Neuronal stem cell (in vitro differentiated cells): ENCODE measurements at regions not wholly inside any gene's neighbourhood (a gene's known extent, or its start where the extent isn't known, plus 50 kb on each side); places are given as distances from the start of the nearest gene placed in this dataset. TPM values are rescaled to one million over a fixed set of nuclear protein-coding genes. Genes with fewer than 3 reads are reported as not detected.

Experiments used
- DNase-seq: peaks from one replicate; pipeline ENCODE4 v3.0.0-alpha.2; 2013; ENCODE audit warnings: low spot score
- H2AFZ ChIP-seq: one replicate; pipeline ENCODE4 v1.6.1; 2013; ENCODE audit warnings: mild to moderate bottlenecking, low read length, inconsistent platforms
- H2AK5ac ChIP-seq: 2 replicates; pipeline ENCODE4 v1.6.1; 2013; ENCODE audit warnings: low read depth, mild to moderate bottlenecking, inconsistent platforms, low read length, moderate library complexity, mixed read lengths
- H2BK120ac ChIP-seq: 2 replicates; pipeline ENCODE4 v1.6.1; 2013; ENCODE audit warnings: low read depth, mild to moderate bottlenecking, inconsistent platforms, low read length, moderate library complexity, mixed read lengths
- H2BK12ac ChIP-seq: one replicate; pipeline ENCODE4 v1.6.1; 2013; ENCODE audit warnings: low read length, inconsistent platforms
- H2BK15ac ChIP-seq: 2 replicates; pipeline ENCODE4 v1.6.1; 2013; ENCODE audit warnings: mild to moderate bottlenecking, low read length, inconsistent platforms, mixed read lengths
- H2BK5ac ChIP-seq: one replicate; pipeline ENCODE4 v1.6.1; 2013; ENCODE audit warnings: inconsistent platforms, mild to moderate bottlenecking, low read length, moderate library complexity
- H3K14ac ChIP-seq: one replicate; pipeline ENCODE4 v1.6.1; 2013; ENCODE audit warnings: low read length, inconsistent platforms
- H3K18ac ChIP-seq: 2 replicates; pipeline ENCODE4 v1.6.1; 2013; ENCODE audit warnings: low read length, inconsistent platforms
- H3K23ac ChIP-seq: 2 replicates; pipeline ENCODE4 v1.6.1; 2013; ENCODE audit warnings: low read depth, mild to moderate bottlenecking, mixed read lengths, low read length, inconsistent platforms; ENCODE audit not compliant: poor library complexity
- H3K27ac ChIP-seq: replicated peaks from 3 replicates; pipeline ENCODE4 v1.5.1; 2013; ENCODE audit warnings: low read length, inconsistent platforms
- H3K27me3 ChIP-seq, 3 experiments: 2 replicates each; pipeline ENCODE4 v1.6.1; 2013; ENCODE audit warnings: low read length in 3 of 3, mild to moderate bottlenecking in 2 of 3, inconsistent platforms in 1 of 3, low read depth in 1 of 3, mixed read lengths in 1 of 3, moderate library complexity in 1 of 3; ENCODE audit not compliant: control insufficient read depth in 3 of 3, insufficient read depth in 3 of 3
- H3K36me3 ChIP-seq, 2 donors: replicated peaks in 1 of 2; 2 replicates each; pipeline ENCODE4 v1.6.1; 2013; ENCODE audit warnings: low read length in 2 of 2; ENCODE audit not compliant: control insufficient read depth in 2 of 2, insufficient read depth in 2 of 2
- H3K4ac ChIP-seq: 2 replicates; pipeline ENCODE4 v1.6.1; 2013; ENCODE audit warnings: inconsistent platforms, mild to moderate bottlenecking, low read length, moderate library complexity
- H3K4me1 ChIP-seq, 2 donors: 1 replicate in 1 of 2; 2 replicates in 1 of 2; pipeline ENCODE4 v1.6.1; 2013; ENCODE audit warnings: low read length in 2 of 2, low read depth in 1 of 2; ENCODE audit not compliant: control insufficient read depth in 2 of 2, insufficient read depth in 1 of 2
- H3K4me2 ChIP-seq: one replicate; pipeline ENCODE4 v1.6.1; 2013; ENCODE audit warnings: mild to moderate bottlenecking, low read length, inconsistent platforms; ENCODE audit not compliant: insufficient read depth, poor library complexity, severe bottlenecking
- H3K4me3 ChIP-seq, 2 donors: 2 replicates each; pipeline ENCODE4 v1.5.1; 2013; ENCODE audit warnings: low read length in 2 of 2, mild to moderate bottlenecking in 2 of 2, inconsistent platforms in 1 of 2, moderate library complexity in 1 of 2
- H3K79me1 ChIP-seq: one replicate; pipeline ENCODE4 v1.6.1; 2013; ENCODE audit warnings: low read depth, mild to moderate bottlenecking, inconsistent platforms, low read length, moderate library complexity
- H3K9ac ChIP-seq: one replicate; pipeline ENCODE4 v1.6.1; 2013; ENCODE audit warnings: mild to moderate bottlenecking, low read depth, low read length, inconsistent platforms; ENCODE audit not compliant: poor library complexity
- H3K9me3 ChIP-seq, 2 donors: replicated peaks in 1 of 2; 2 replicates each; pipeline versions ENCODE3 to v1.6.1; 2013; ENCODE audit warnings: low read length in 2 of 2, mild to moderate bottlenecking in 2 of 2, inconsistent platforms in 1 of 2, low read depth in 1 of 2, mixed read lengths in 1 of 2, moderate library complexity in 1 of 2; ENCODE audit not compliant: control insufficient read depth in 2 of 2, insufficient read depth in 1 of 2
- H4K8ac ChIP-seq: one replicate; pipeline ENCODE4 v1.6.1; 2013; ENCODE audit warnings: low read depth, mild to moderate bottlenecking, inconsistent platforms, low read length, moderate library complexity
- H4K91ac ChIP-seq: one replicate; pipeline ENCODE4 v1.6.1; 2013; ENCODE audit warnings: low read length, low read depth, mild to moderate bottlenecking, inconsistent platforms; ENCODE audit not compliant: poor library complexity
- WGBS, 2 donors: extraction: QIAGEN DNeasy Blood & Tissue Kit; methylation state at CpG; one replicate each; pipeline ENCODE4 v1.1.7; 2013; ENCODE audit warnings: missing lambda C conversion rate in 2 of 2, mixed read lengths in 1 of 2; ENCODE audit not compliant: insufficient read length in 2 of 2, insufficient replicate concordance in 1 of 2; ENCODE audit errors: extremely low coverage in 2 of 2; 5-methylcytosine and 5-hydroxymethylcytosine counted together
- small RNA-seq: library from polyadenylated mRNA; stranded (forward); fragments of <200 nt; extraction: miRNeasy Mini kit (QIAGEN cat#:217004); gene quantifications from one replicate; pipeline ENCODE3, GENCODE V24; 2013; ENCODE audit not compliant: insufficient read depth

DNA sequence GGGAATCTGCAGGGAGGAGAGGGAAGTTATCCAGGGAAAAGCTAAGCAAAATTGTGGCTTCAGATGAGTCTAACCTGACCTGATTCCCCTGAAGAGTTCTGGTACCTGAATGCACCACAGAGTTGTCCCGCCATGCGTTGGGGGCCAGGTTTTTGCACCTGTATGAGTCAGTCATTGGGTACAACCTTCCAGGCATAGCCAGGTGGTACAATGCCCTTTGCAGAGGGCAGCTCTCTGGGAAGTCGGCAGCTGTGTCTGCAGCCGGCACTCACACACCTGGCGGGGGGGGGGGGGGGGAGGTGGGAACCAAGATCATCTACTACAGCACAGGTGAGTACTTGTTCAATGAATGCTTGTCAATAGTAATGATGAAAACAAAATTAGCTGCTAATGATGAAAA, 52.5 kb upstream of the GTF3A start:
- no peak overlapping the region for H3K27ac ChIP-seq
- peaks cover 0 to 2% of the 10 kb centered on the region in 2 donors for H3K4me1 ChIP-seq
- H3K4me3 ChIP-seq: no peak overlapping the region
- H3K9me3 ChIP-seq: no peaks in the 10 kb centered on the region
- H2BK120ac ChIP-seq: no peak overlapping the region
- no peak for DNase-seq
- H3K36me3 ChIP-seq: no peaks in the 10 kb centered on the region
- H2AFZ ChIP-seq: no peak overlapping the region
- no peak overlapping the region for H3K4me2 ChIP-seq
- H2BK15ac ChIP-seq: no peak overlapping the region
- H3K18ac ChIP-seq: no peak overlapping the region
- no peak overlapping the region for H4K8ac ChIP-seq
- H2BK5ac ChIP-seq: no peak overlapping the region
- no peak overlapping the region for H2BK12ac ChIP-seq
- no peak overlapping the region for H3K4ac ChIP-seq
- H4K91ac ChIP-seq: no peak overlapping the region
- H3K23ac ChIP-seq: no peak overlapping the region
- no peak overlapping the region for H3K14ac ChIP-seq
- WGBS, 2 donors: no CpG with 5 or more reads among the region's 5 CpGs
- H3K9ac ChIP-seq: no peak overlapping the region
- H2AK5ac ChIP-seq: no peak overlapping the region
- peaks cover 0 to 48% (median 2%) of the 10 kb centered on the region in 3 experiments for H3K27me3 ChIP-seq
- no peaks in the 10 kb centered on the region for H3K79me1 ChIP-seq

DNA sequence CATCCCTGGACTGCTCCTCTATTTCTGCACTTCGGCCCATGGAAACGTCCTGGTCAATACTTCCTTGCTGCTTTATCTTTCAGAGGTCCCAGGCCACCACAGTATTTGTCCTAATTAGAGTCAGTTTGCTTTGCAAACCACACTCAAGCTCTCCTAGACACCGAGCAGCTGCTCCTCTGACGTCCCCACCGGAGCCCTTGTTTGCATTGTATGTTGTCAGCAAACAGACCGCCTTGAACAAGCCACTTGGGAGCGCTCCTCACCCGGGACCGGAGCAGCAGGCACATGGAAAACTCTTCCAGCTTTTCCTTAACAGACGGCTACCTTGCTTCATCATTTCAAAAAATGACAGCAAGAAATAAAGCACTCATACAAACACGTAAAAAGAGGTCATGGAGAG, 51.5 kb upstream of the GTF3A start:
- WGBS, 2 donors: no CpG with 5 or more reads among the region's 11 CpGs

DNA sequence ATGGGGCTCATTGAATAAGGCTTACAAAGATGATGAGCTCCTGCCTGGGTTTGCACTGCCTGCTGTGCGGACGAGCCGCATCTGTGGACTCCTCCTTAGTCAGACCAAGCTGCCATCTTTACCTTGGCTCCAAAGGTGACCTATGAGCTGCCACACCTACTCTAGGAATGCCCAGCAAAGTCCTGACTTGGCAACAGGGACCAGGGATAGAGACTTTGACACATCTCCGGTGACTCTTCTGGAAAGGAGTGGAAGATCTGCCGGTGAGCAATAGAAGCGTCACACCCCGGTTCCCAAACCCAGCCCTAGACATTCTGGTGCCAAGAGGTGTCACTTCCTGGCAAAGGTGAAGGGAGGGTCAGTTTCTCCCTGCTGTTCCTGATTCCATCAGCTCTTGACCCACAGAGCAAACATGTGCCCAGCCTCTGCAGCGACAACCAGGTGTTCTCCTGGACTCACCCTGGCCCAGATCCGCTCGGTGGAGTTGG, 50.2 kb upstream of the GTF3A start:
- H3K9me3 ChIP-seq: no peaks in the 10 kb centered on the region
- H3K27ac ChIP-seq: no peak overlapping the region
- no peaks in the 10 kb centered on the region for H3K36me3 ChIP-seq
- H2AK5ac ChIP-seq: no peak overlapping the region
- no peak overlapping the region for H3K4me2 ChIP-seq
- peaks cover 0 to 2% of the 10 kb centered on the region in 2 donors for H3K4me1 ChIP-seq
- no peak overlapping the region for H2BK5ac ChIP-seq
- no peaks in the 10 kb centered on the region for H3K79me1 ChIP-seq
- H2BK120ac ChIP-seq: no peak overlapping the region
- H3K27me3 ChIP-seq: peaks cover 0 to 31% (median 2%) of the 10 kb centered on the region in 3 experiments
- H2AFZ ChIP-seq: no peak overlapping the region
- no peak overlapping the region for H3K18ac ChIP-seq
- peak overlapping the region; percentile 18 for H2BK12ac ChIP-seq
- H2BK15ac ChIP-seq: no peak overlapping the region
- H3K4ac ChIP-seq: no peak overlapping the region
- H3K14ac ChIP-seq: no peak overlapping the region
- H4K8ac ChIP-seq: no peak overlapping the region
- H3K9ac ChIP-seq: no peak overlapping the region
- DNase-seq: no peak
- H4K91ac ChIP-seq: no peak overlapping the region
- no peak overlapping the region for H3K4me3 ChIP-seq
- H3K23ac ChIP-seq: no peak overlapping the region
- no CpG with 5 or more reads among the region's 10 CpGs for WGBS, 2 donors

More for the DNA sequence above, 51.5 kb upstream of the GTF3A start:
- H2BK120ac ChIP-seq: no peak overlapping the region
- H2BK15ac ChIP-seq: no peak overlapping the region
- no peaks in the 10 kb centered on the region for H3K9me3 ChIP-seq
- no peak overlapping the region for H4K8ac ChIP-seq
- H3K4me1 ChIP-seq: peaks cover 0 to 2% of the 10 kb centered on the region in 2 donors
- H3K27ac ChIP-seq: no peak overlapping the region
- DNase-seq: no peak
- H3K27me3 ChIP-seq: peaks cover 0 to 39% (median 2%) of the 10 kb centered on the region in 3 experiments
- no peak overlapping the region for H3K4me3 ChIP-seq
- H3K18ac ChIP-seq: no peak overlapping the region
- H2BK12ac ChIP-seq: no peak overlapping the region
- H3K9ac ChIP-seq: no peak overlapping the region
- H2AFZ ChIP-seq: no peak overlapping the region
- no peaks in the 10 kb centered on the region for H3K36me3 ChIP-seq
- no peak overlapping the region for H2AK5ac ChIP-seq
- no peak overlapping the region for H3K4me2 ChIP-seq
- no peak overlapping the region for H3K4ac ChIP-seq
- no peak overlapping the region for H3K14ac ChIP-seq
- H4K91ac ChIP-seq: no peak overlapping the region
- H3K79me1 ChIP-seq: no peaks in the 10 kb centered on the region
- H3K23ac ChIP-seq: no peak overlapping the region
- no peak overlapping the region for H2BK5ac ChIP-seq

Small RNA genes in the stretch of these regions (small RNA-seq; reads per million reads assigned to genes)
- not detected for gene RNU6-70P
